Omental fat pad (tissue), 3 donors: ENCODE measurements at regions not wholly inside any gene's neighbourhood (a gene's known extent, or its start where the extent isn't known, plus 50 kb on each side); places are given as distances from the start of the nearest gene placed in this dataset.

ENCODE experiments used
- ATAC-seq: fragments of 150-250 bp; one replicate; pipeline ENCODE4 v1.9.1; 2016; ENCODE audit warnings: mild to moderate bottlenecking, moderate library complexity; ENCODE audit not compliant: low FRiP score
- DNase-seq: peaks from one replicate; pipeline ENCODE4 v3.0.0-alpha.2; 2019; ENCODE audit warnings: low spot score
- CTCF ChIP-seq, 3 donors: fragments of 450-650 bp; IDR thresholded peaks; one replicate each; pipeline ENCODE4 v1.5.1; 2016 to 2017; ENCODE audit warnings: antibody characterized with exemption in 3 of 3, mild to moderate bottlenecking in 3 of 3, moderate library complexity in 2 of 3

GRCh38 chr4:117825600-117825999 lies 208.7 kb upstream of the NDST3 start:
- ATAC-seq = no peak
- DNase-seq = no peak
- TF ChIP-seq CTCF (IDR thresholded peaks at IDR 0.05) = no peak

GRCh38 chr4:117831060-117831683 lies 203.1 kb upstream of the NDST3 start:
- TF ChIP-seq CTCF (IDR thresholded peaks at IDR 0.05) = no peak
- ATAC-seq (no peak), DNase-seq (no peak)

- no peak for TF ChIP-seq CTCF (IDR thresholded peaks at IDR 0.05)
- DNase-seq = no peak
- no peak for ATAC-seq
Observed at GRCh38 chr4:117835566-117835965, 198.7 kb upstream of the NDST3 start.

GRCh38 chr4:117844594-117844993 lies 189.7 kb upstream of the NDST3 start:
- DNase-seq = no peak
- no peak for TF ChIP-seq CTCF (IDR thresholded peaks at IDR 0.05)
- no peak for ATAC-seq

- no peak for ATAC-seq
- DNase-seq = no peak
- TF ChIP-seq CTCF (IDR thresholded peaks at IDR 0.05) = no peak
Observed at GRCh38 chr4:117845270-117845669, 189.0 kb upstream of the NDST3 start.

- ATAC-seq (no peak), DNase-seq (no peak)
- TF ChIP-seq CTCF (IDR thresholded peaks at IDR 0.05) = no peak
Observed at GRCh38 chr4:117847849-117848248, 186.4 kb upstream of the NDST3 start.

- no peak for DNase-seq
Observed at GRCh38 chr4:117868201-117868600, 166.1 kb upstream of the NDST3 start.

More at GRCh38 chr4:117868201-117868600, 166.1 kb upstream of the NDST3 start:
- no peak for ATAC-seq
- no peak for TF ChIP-seq CTCF (IDR thresholded peaks at IDR 0.05)
